PC-3 (cell line): ENCODE measurements at regions not wholly inside any gene's neighbourhood (a gene's known extent, or its start where the extent isn't known, plus 50 kb on each side); places are given as distances from the start of the nearest gene placed in this dataset.

Experiments used
- CTCF ChIP-seq: fragments of 300-600 bp; sonication (generic); conservative IDR thresholded peaks from 2 replicates; pipeline ENCODE4 v1.5.1; 2017; ENCODE audit warnings: antibody characterized with exemption, low read depth, mild to moderate bottlenecking, low read length
- EZH2phosphoT487 ChIP-seq: fragments of 300-600 bp; sonication (generic); IDR thresholded peaks from 2 replicates; pipeline ENCODE4 v1.6.1; 2018; ENCODE audit warnings: mild to moderate bottlenecking, antibody characterized with exemption, low read length, borderline replicate concordance

GRCh38 chr18:28823506-28824182 lies 646.7 kb upstream of the CDH2 start:
- TF ChIP-seq CTCF (no peak), EZH2phosphoT487 (no peak)
